ENCODE measurements at regions not wholly inside any gene's neighbourhood (a gene's known extent, or its start where the extent isn't known, plus 50 kb on each side); places are given as distances from the start of the nearest gene placed in this dataset.

DNA sequence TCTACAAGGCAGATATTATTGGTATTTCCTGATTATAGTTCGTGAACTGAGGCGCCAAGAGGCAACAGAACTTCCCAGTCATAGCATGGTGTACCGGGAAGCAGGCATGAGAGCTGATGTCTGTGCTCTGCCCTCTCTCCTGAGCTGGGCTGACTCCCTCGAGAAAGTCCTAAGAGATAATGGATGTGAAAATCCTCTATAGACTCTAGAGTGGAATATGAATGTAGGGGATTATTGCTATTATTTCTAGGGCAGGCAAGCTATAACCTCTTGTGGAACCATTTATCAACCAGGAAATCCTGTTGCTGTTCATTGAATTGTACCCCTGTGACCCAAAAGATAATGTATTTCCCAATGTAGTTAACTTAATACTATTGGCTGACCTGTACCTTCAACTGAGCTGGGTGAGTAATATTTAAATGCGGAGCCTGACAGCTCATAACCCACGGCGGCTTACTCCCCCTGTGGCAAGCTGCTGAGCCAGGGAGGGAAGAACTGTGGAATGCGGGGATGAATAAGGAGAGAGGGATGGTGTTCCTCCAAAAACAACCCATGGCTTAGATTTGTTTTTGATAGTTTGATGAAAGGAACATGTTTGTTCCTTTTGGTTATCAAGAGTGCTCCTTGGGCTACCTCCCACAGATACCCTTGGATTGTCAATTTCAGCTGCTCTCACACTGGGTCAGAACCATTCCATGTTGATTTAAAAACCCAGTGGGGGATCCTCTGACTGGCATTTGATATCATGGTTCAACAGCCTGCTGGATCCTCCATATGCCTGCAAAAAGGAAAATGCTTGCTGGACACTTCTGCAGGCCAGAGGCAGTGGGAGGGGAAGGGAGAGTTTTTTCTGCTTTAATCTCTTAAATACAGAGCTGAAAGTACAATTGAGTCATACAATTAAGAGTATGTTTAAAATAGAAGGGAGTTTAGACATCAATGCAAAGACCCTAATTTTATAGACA is 339.0 kb upstream of the BOD1L1 start:
- Histone ChIP-seq H3K27me3 (ENCODE audit: control insufficient read depth, insufficient read depth) (no peaks in the 10 kb centered on the region), H3K4me1 (ENCODE audit: control insufficient read depth, insufficient read depth, low read length) (peaks cover 3% of the 10 kb centered on the region), H3K27ac (ENCODE audit: low read length) (no peak overlapping the region), H3K4me3 (ENCODE audit: low read length) (no peak overlapping the region), H3K9me3 (ENCODE audit: control insufficient read depth, low read length) (no peaks in the 10 kb centered on the region)
- intact Hi-C loops (cut with DNase I): no loop called here
- ATAC-seq (peak; percentile 60 to 72), DNase-seq (no peak)
- 44% methylated on average over 8 of the region's 8 CpGs for WGBS

DNA sequence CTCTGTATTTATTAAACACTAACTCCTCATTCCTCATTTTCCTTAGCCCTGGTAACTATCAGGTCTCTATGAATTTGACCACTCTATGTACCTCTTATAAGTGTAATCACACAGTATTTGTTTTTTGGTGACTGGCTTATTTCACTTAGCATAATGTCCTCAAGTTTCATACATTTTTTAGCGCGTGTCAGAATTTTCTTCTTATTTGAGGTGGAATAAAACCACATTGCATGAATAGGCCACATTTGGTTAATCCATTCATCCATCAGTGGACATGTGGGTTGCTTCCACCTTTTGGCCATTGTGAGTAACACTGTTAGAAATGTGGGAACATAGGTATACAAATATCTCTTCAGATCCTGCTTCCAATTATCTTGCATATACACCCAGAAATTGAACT is 341.2 kb upstream of the BOD1L1 start:
- no peak overlapping the region for H3K27ac ChIP-seq (ENCODE audit: low read length)
- intact Hi-C loops (cut with DNase I): no loop called here
- no peak for ATAC-seq
- H3K4me1 ChIP-seq (ENCODE audit: control insufficient read depth, insufficient read depth, low read length): peaks cover 3% of the 10 kb centered on the region
- no peaks in the 10 kb centered on the region for H3K27me3 ChIP-seq (ENCODE audit: control insufficient read depth, insufficient read depth)
- WGBS: 97% methylated on average over 2 of the region's 2 CpGs
- no peak for DNase-seq
- H3K4me3 ChIP-seq (ENCODE audit: low read length): no peak overlapping the region
- no peaks in the 10 kb centered on the region for H3K9me3 ChIP-seq (ENCODE audit: control insufficient read depth, low read length)

DNA sequence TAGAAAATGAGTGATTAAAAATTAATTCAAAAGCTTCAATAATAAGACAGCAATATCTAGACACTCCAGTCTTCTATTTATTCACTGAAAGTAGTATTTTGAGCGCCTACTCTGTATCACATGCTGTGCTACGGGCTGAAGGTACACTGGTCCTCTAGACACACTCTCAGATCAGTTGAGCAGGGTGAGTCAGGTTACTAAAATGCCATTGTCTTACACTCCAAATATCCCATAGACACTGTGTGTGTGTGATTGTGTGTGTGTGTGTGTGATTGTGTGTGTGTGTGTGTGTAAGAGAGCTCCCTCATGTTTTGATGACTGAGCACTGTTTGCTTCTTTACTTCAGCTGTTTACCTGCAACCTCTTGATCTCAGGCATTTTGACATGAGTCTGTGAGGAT is 342.8 kb upstream of the BOD1L1 start:
- H3K4me1 ChIP-seq (ENCODE audit: control insufficient read depth, insufficient read depth, low read length): peaks cover 3% of the 10 kb centered on the region
- H3K9me3 ChIP-seq (ENCODE audit: control insufficient read depth, low read length): no peaks in the 10 kb centered on the region
- H3K4me3 ChIP-seq (ENCODE audit: low read length): no peak overlapping the region
- 92% methylated on average over 2 of the region's 2 CpGs for WGBS
- no peaks in the 10 kb centered on the region for H3K27me3 ChIP-seq (ENCODE audit: control insufficient read depth, insufficient read depth)
- H3K27ac ChIP-seq (ENCODE audit: low read length): no peak overlapping the region
- intact Hi-C loops (cut with DNase I): no loop called here
- DNase-seq (no peak), ATAC-seq (no peak)

DNA sequence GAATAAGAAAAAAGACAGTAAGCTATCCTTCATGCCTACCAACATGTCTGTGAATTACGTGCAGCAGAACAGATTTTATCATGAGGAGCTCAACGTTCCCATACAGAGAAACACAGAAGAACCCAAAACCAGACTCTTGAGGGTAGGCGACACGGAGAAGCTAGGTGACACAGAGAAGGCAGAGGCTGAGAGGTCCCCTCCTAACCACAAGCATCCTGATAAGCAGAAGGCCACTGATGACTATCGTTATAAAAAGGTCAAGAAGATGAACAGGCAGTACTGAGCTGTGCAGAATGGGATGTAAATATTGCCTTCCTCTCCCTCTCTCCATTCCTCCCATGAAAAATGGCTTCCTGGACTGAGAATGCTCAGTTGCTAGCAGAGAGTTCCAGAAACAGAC is 350.2 kb upstream of the BOD1L1 start:
- Histone ChIP-seq H3K4me1 (ENCODE audit: control insufficient read depth, insufficient read depth, low read length) (no peaks in the 10 kb centered on the region), H3K27ac (ENCODE audit: low read length) (no peak overlapping the region), H3K9me3 (ENCODE audit: control insufficient read depth, low read length) (no peaks in the 10 kb centered on the region), H3K4me3 (ENCODE audit: low read length) (no peak overlapping the region), H3K27me3 (ENCODE audit: control insufficient read depth, insufficient read depth) (no peaks in the 10 kb centered on the region)
- DNase-seq: no peak
- no peak for ATAC-seq
- intact Hi-C loops (cut with DNase I): no loop called here
- 82% methylated on average over 5 of the region's 5 CpGs for WGBS

DNA sequence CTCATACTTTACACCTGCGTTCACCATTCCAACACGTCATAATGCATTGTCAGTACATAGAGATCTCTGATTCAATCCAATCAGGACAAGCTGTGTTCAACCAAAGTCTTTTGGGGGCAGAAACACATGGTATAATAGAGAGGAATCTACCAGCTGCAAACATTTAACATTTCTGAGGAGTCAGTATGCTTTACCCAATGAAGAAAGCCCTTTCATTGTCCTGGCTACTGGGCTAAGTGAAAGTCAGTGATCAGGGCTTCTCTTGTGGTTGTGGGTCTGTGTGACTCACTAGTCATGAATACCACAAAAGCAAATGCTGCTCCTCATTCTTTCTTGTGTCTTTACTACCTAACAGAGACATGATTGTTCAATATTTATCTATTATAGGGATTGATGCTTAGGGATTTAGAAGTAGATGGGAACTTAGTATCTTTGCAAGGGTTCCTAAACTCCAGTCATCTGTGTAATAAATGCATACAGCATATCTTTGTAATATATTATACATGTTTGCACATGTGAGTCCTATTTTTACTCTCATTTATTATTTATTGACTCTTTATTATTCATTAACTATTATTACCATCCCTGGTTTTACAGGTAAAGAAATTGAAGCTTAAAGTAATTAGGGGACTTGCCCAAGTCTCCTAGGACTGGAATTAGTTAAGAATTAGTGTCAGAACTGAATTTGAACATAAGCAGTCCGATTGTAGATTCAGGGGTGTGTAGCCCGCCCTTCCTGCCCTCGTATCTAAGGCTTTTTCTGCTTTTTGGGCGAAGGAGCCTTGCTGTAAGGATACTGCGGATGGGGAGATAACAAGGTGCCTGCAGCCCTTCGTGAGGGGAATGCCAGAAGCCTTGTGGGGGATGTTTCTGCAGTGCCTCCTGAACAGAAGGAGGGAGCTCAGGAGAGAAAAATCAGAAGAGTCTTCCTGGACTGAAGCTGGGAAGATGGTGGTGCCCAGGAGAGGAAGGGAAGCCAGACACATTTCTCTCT is 353.1 kb upstream of the BOD1L1 start:
- DNase-seq (no peak), ATAC-seq (no peak)
- Histone ChIP-seq H3K27me3 (ENCODE audit: control insufficient read depth, insufficient read depth) (no peaks in the 10 kb centered on the region), H3K4me3 (ENCODE audit: low read length) (no peak overlapping the region), H3K4me1 (ENCODE audit: control insufficient read depth, insufficient read depth, low read length) (peaks cover 2% of the 10 kb centered on the region), H3K27ac (ENCODE audit: low read length) (no peak overlapping the region), H3K9me3 (ENCODE audit: control insufficient read depth, low read length) (no peaks in the 10 kb centered on the region)
- intact Hi-C loops (cut with DNase I): no loop called here
- WGBS: 72% methylated on average over 8 of the region's 8 CpGs

DNA sequence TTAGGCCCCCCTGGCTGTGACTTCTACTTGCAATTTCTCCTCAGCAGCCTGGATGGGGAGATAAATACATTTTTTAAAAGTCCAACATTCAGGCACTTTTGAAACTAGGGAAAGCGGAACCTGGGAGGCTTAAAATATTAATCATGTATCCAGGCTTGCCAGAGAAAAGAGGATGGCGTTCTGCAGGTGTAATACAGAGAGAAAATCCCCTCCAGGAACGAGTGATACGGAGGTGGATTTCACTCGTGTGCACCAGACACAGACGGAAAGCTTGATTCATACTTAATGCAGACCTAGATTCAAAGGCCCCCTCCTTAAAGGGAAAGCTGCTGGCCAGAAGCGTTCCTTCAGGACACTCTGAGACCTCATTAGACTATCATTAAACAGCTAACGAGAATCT is 354.0 kb upstream of the BOD1L1 start:
- WGBS: 67% methylated on average over 8 of the region's 8 CpGs
- no peaks in the 10 kb centered on the region for H3K27me3 ChIP-seq (ENCODE audit: control insufficient read depth, insufficient read depth)
- no peaks in the 10 kb centered on the region for H3K9me3 ChIP-seq (ENCODE audit: control insufficient read depth, low read length)
- ATAC-seq (no peak), DNase-seq (no peak)
- H3K4me3 ChIP-seq (ENCODE audit: low read length): no peak overlapping the region
- peaks cover 2% of the 10 kb centered on the region for H3K4me1 ChIP-seq (ENCODE audit: control insufficient read depth, insufficient read depth, low read length)
- intact Hi-C loops (cut with DNase I): no loop called here
- no peak overlapping the region for H3K27ac ChIP-seq (ENCODE audit: low read length)

DNA sequence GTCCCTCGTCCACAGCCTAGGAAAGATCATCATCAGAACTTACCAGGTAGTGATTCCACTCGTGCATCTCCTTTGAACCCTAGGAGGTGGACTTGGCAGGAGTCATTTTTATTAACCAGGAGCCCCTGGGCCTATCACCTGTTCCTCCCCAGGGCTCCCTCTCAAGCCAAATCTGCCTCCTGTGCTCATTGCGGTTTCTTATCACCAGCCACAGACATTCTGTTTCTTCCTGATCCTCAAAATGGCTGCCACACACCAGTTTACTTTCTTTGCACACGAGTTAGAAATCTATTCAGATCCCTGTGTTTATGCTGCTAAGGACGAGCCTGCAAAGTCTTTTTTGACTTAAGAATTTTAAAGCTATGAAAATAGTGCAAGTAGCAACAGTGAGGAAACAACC is 354.5 kb upstream of the BOD1L1 start:
- intact Hi-C loops (cut with DNase I): no loop called here
- WGBS: 53% methylated on average over 5 of the region's 5 CpGs

DNA sequence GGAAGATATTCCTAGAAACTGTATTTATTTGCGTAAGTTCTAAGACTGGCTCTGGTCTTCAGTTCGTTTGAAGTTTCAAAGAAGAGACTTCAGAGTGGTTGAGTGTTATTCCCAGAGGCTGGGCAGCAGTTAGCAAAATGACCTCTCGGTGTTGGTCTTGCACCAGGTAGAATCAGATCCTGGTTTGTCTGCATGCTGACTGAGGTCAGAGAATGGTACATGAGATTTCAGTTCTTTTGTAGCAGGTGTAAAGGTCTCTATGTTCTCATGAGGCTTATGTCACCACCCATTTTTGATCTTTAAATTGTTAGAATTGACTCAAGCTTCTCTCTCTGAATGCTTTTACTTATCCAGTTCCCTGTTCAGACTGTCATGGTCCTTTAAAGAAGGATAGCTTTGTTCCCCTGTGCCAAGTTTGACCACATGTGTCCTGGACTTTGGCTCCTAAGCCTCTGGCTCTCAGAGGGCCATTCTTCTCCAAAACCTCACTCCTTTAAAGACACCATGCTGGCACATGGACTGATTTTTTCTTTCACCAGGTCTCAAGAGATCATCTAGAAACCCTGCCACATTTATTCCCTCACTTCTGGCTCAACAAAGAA is 355.8 kb upstream of the BOD1L1 start:
- H3K9me3 ChIP-seq (ENCODE audit: control insufficient read depth, low read length): no peaks in the 10 kb centered on the region
- H3K4me3 ChIP-seq (ENCODE audit: low read length): no peak overlapping the region
- intact Hi-C loops (cut with DNase I): no loop called here
- H3K27ac ChIP-seq (ENCODE audit: low read length): no peak overlapping the region
- DNase-seq: no peak
- peaks cover 2% of the 10 kb centered on the region for H3K4me1 ChIP-seq (ENCODE audit: control insufficient read depth, insufficient read depth, low read length)
- no peak for ATAC-seq
- H3K27me3 ChIP-seq (ENCODE audit: control insufficient read depth, insufficient read depth): no peaks in the 10 kb centered on the region
- WGBS: 86% methylated on average over 3 of the region's 3 CpGs

More for the DNA sequence above, 354.5 kb upstream of the BOD1L1 start:
- Histone ChIP-seq H3K4me3 (ENCODE audit: low read length) (no peak overlapping the region), H3K4me1 (ENCODE audit: control insufficient read depth, insufficient read depth, low read length) (peaks cover 2% of the 10 kb centered on the region), H3K27me3 (ENCODE audit: control insufficient read depth, insufficient read depth) (no peaks in the 10 kb centered on the region), H3K9me3 (ENCODE audit: control insufficient read depth, low read length) (no peaks in the 10 kb centered on the region), H3K27ac (ENCODE audit: low read length) (no peak overlapping the region)
- ATAC-seq (no peak), DNase-seq (no peak)

DNA sequence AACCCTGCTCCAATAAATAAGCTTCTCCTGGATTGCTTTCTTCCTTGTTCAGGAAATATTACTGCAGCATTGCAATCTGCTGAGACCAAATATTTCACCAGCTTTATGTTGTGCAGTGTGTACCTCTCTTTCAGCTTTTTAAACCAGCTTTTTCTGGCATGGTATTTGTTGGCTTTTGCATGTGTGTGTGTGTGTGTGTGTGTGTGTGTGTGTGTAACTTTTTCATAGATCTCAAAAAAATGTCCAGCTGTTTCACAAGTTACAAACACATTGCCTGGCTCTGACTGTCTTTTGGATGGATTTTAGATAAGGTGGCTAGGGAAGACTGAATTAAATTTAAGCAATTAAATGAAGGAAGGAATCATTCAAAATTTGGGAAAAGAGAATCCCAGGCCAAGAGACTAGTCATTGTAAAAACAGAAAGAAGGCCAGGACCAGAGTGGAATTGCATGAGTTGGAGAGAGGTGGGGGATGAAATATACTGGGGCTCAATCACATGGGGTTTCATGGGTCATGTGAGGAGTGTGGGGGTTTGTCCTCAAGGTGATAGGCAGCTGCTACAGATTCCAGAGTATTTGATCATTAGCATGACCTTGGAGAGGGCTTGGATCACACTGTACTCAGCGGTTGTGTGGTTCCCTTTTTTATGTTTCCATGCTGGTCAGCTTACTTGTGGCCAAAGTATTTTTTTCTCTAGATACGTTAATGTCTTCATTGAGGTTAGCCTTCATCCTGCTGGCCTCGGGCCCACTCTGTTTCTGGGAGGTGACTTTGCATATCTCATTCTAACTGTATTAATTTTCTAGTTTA is 357.7 kb upstream of the BOD1L1 start:
- intact Hi-C loops (cut with DNase I): no loop called here
- DNase-seq (peak in 2 of 3 donors; percentile 11 to 42), ATAC-seq (peak; percentile 49 to 51)
- 18% methylated on average over 3 of the region's 3 CpGs for whole genome bisulfite sequencing
- Histone ChIP-seq H3K4me3 (ENCODE audit: low read length) (no peak overlapping the region), H3K9me3 (ENCODE audit: control insufficient read depth, low read length) (no peaks in the 10 kb centered on the region), H3K27me3 (ENCODE audit: control insufficient read depth, insufficient read depth) (no peaks in the 10 kb centered on the region), H3K27ac (ENCODE audit: low read length) (no peak overlapping the region), H3K4me1 (ENCODE audit: control insufficient read depth, insufficient read depth, low read length) (peaks cover 2% of the 10 kb centered on the region)

DNA sequence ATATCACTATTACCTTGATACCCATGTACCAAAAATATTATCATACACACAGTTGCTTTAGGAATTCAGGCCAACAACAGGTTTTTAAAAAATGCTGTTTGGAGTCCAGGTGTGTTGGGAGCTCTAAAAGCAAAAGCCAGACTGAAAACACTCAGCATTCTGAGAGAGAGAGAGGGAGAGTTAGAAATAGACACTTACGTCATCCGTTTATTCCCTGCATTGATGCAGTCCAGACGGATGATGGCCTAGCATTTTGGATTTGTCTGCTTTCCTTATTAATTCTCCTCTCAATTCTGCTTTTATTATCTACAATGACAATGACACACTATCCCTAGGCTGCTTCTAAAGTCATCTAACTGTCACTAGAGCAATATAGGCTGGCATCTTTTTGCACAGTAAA is 358.3 kb upstream of the BOD1L1 start:
- no peak for ATAC-seq
- H3K4me1 ChIP-seq (ENCODE audit: control insufficient read depth, insufficient read depth, low read length): peaks cover 2% of the 10 kb centered on the region
- no peak overlapping the region for H3K27ac ChIP-seq (ENCODE audit: low read length)

More for the DNA sequence above, 358.3 kb upstream of the BOD1L1 start:
- 42% methylated on average over 3 of the region's 3 CpGs for WGBS
- DNase-seq: no peak
- no peak overlapping the region for H3K4me3 ChIP-seq (ENCODE audit: low read length)
- intact Hi-C loops (cut with DNase I): no loop called here
- no peaks in the 10 kb centered on the region for H3K9me3 ChIP-seq (ENCODE audit: control insufficient read depth, low read length)
- H3K27me3 ChIP-seq (ENCODE audit: control insufficient read depth, insufficient read depth): no peaks in the 10 kb centered on the region

Data from right cardiac atrium (tissue), 5 donors.